Naive thymus-derived CD8-positive, alpha-beta T cell (primary cell): ENCODE measurements at regions not wholly inside any gene's neighbourhood (a gene's known extent, or its start where the extent isn't known, plus 50 kb on each side); places are given as distances from the start of the nearest gene placed in this dataset.

Experiments used
- ATAC-seq, 2 donors: fragments of 150-1000 bp; cut with Tn5 transposase in 1 of 2; sonication (Bioruptor Pico), chemical (Tn5 transposase) in 1 of 2; 1 replicate in 1 of 2; 2 replicates in 1 of 2; pipeline ENCODE4 v1.10.0; 2021; ENCODE audit warnings: mild to moderate bottlenecking in 2 of 2, moderate library complexity in 2 of 2
- POLR2A ChIA-PET: fragments of 350-600 bp; sonication (Branson Sonifier 250); formaldehyde crosslinking; loops from one replicate; lab custom pipeline; 2021; ENCODE audit warnings: antibody characterized with exemption; lab: Charles Lee
- DNase-seq, 10 donors: peaks; one replicate each; pipeline versions ENCODE4 v3.0.0 to v3.0.0-alpha.2; 2020 to 2022
- H3K27ac Mint-ChIP-seq, 10 donors: one replicate each; pipeline ENCODE4 v1.8.0; 2020 to 2022; ENCODE audit warnings: mild to moderate bottlenecking in 10 of 10, mixed read lengths in 10 of 10, moderate library complexity in 4 of 10, inconsistent platforms in 1 of 10
- H3K27me3 Mint-ChIP-seq, 5 donors: one replicate each; pipeline ENCODE4 v1.8.0; 2021 to 2022; ENCODE audit warnings: mixed read lengths in 5 of 5
- H3K36me3 Mint-ChIP-seq, 3 donors: one replicate each; pipeline ENCODE4 v1.8.0; 2020 to 2022; ENCODE audit warnings: mixed read lengths in 3 of 3, mild to moderate bottlenecking in 2 of 3, inconsistent platforms in 1 of 3
- H3K4me1 Mint-ChIP-seq, 4 donors: one replicate each; pipeline ENCODE4 v1.8.0; 2021 to 2022; ENCODE audit warnings: mixed read lengths in 4 of 4
- H3K4me3 Mint-ChIP-seq, 10 donors: one replicate each; pipeline ENCODE4 v1.8.0; 2020 to 2022; ENCODE audit warnings: mild to moderate bottlenecking in 10 of 10, mixed read lengths in 10 of 10, moderate library complexity in 6 of 10, inconsistent platforms in 1 of 10
- H3K9me3 Mint-ChIP-seq, 9 donors: one replicate each; pipeline ENCODE4 v1.8.0; 2020 to 2022; ENCODE audit warnings: mixed read lengths in 9 of 9, mild to moderate bottlenecking in 3 of 9, inconsistent platforms in 1 of 9, moderate library complexity in 1 of 9

GRCh38 chr7:94223375-94224084 is 171.2 kb upstream of the COL1A2 start:
- H3K4me1 Mint-ChIP-seq, result no peaks in the 10 kb centered on the region
- H3K9me3 Mint-ChIP-seq, result peaks cover 0 to 6% (median 0%) of the 10 kb centered on the region in 9 donors
- H3K27me3 Mint-ChIP-seq, result no peaks in the 10 kb centered on the region
- no peak overlapping the region for H3K4me3 Mint-ChIP-seq
- H3K27ac Mint-ChIP-seq, result no peak overlapping the region
- DNase-seq, result no peak
- no peaks in the 10 kb centered on the region for H3K36me3 Mint-ChIP-seq
- no peak for ATAC-seq
- POLR2A ChIA-PET, result no interaction called here

GRCh38 chr7:94228223-94228622 is 166.5 kb upstream of the COL1A2 start:
- H3K27ac Mint-ChIP-seq, result no peak overlapping the region
- DNase-seq, result no peak
- H3K4me1 Mint-ChIP-seq, result no peaks in the 10 kb centered on the region
- no peaks in the 10 kb centered on the region for H3K36me3 Mint-ChIP-seq
- peaks cover 0 to 5% (median 0%) of the 10 kb centered on the region in 9 donors for H3K9me3 Mint-ChIP-seq
- POLR2A ChIA-PET, result no interaction called here
- ATAC-seq, result no peak
- peaks cover 0 to 9% (median 2%) of the 10 kb centered on the region in 5 donors for H3K27me3 Mint-ChIP-seq
- no peak overlapping the region for H3K4me3 Mint-ChIP-seq

- DNase-seq (no peak), ATAC-seq (no peak)
- no peak overlapping the region for H3K4me3 Mint-ChIP-seq
- H3K27me3 Mint-ChIP-seq, result peaks cover 0 to 9% (median 2%) of the 10 kb centered on the region in 5 donors
- POLR2A ChIA-PET, result no interaction called here
- peaks cover 0 to 5% (median 0%) of the 10 kb centered on the region in 9 donors for H3K9me3 Mint-ChIP-seq
- H3K36me3 Mint-ChIP-seq, result no peaks in the 10 kb centered on the region
- no peaks in the 10 kb centered on the region for H3K4me1 Mint-ChIP-seq
- H3K27ac Mint-ChIP-seq, result no peak overlapping the region
These were observed 166.0 kb upstream of the COL1A2 start for GRCh38 chr7:94228678-94229077.

GRCh38 chr7:94231305-94231704 is 163.4 kb upstream of the COL1A2 start:
- Mint-ChIP-seq H3K36me3 (no peaks in the 10 kb centered on the region), H3K27ac (no peak overlapping the region), H3K27me3 (peaks cover 0 to 9% (median 2%) of the 10 kb centered on the region in 5 donors), H3K9me3 (peaks cover 0 to 5% (median 0%) of the 10 kb centered on the region in 9 donors), H3K4me1 (no peaks in the 10 kb centered on the region), H3K4me3 (no peak overlapping the region)
- DNase-seq, result no peak
- no peak for ATAC-seq
- POLR2A ChIA-PET, result no interaction called here

GRCh38 chr7:94236960-94237359 is 157.7 kb upstream of the COL1A2 start:
- Mint-ChIP-seq H3K27me3 (peaks cover 0 to 7% (median 2%) of the 10 kb centered on the region in 5 donors), H3K27ac (no peak overlapping the region), H3K9me3 (peaks cover 0 to 5% (median 0%) of the 10 kb centered on the region in 9 donors), H3K4me1 (no peaks in the 10 kb centered on the region), H3K4me3 (no peak overlapping the region), H3K36me3 (no peaks in the 10 kb centered on the region)
- POLR2A ChIA-PET, result no interaction called here
- no peak for DNase-seq
- ATAC-seq, result no peak

- peaks cover 0 to 2% (median under 1%) of the 10 kb centered on the region in 5 donors for H3K27me3 Mint-ChIP-seq
- no peak overlapping the region for H3K27ac Mint-ChIP-seq
- H3K36me3 Mint-ChIP-seq, result no peaks in the 10 kb centered on the region
- DNase-seq (no peak), ATAC-seq (no peak)
- H3K9me3 Mint-ChIP-seq, result peaks cover 0 to 2% (median 0%) of the 10 kb centered on the region in 9 donors
- H3K4me3 Mint-ChIP-seq, result no peak overlapping the region
- no peaks in the 10 kb centered on the region for H3K4me1 Mint-ChIP-seq
- POLR2A ChIA-PET, result no interaction called here
These were observed 157.3 kb upstream of the COL1A2 start for GRCh38 chr7:94237417-94237816.

GRCh38 chr7:94239661-94240234 is 154.9 kb upstream of the COL1A2 start:
- Mint-ChIP-seq H3K9me3 (no peaks in the 10 kb centered on the region), H3K36me3 (no peaks in the 10 kb centered on the region), H3K27ac (no peak overlapping the region), H3K4me3 (no peak overlapping the region), H3K4me1 (no peaks in the 10 kb centered on the region), H3K27me3 (no peaks in the 10 kb centered on the region)
- DNase-seq (no peak), ATAC-seq (no peak)
- POLR2A ChIA-PET, result no interaction called here

GRCh38 chr7:94240902-94241301 is 153.8 kb upstream of the COL1A2 start:
- POLR2A ChIA-PET, result no interaction called here
- H3K4me1 Mint-ChIP-seq, result no peaks in the 10 kb centered on the region
- no peak overlapping the region for H3K27ac Mint-ChIP-seq
- no peaks in the 10 kb centered on the region for H3K9me3 Mint-ChIP-seq
- no peak overlapping the region for H3K4me3 Mint-ChIP-seq
- H3K36me3 Mint-ChIP-seq, result no peaks in the 10 kb centered on the region
- no peak for ATAC-seq
- H3K27me3 Mint-ChIP-seq, result no peaks in the 10 kb centered on the region
- no peak for DNase-seq

- no peak for DNase-seq
- H3K27me3 Mint-ChIP-seq, result peaks cover 0 to under 1% (median 0%) of the 10 kb centered on the region in 5 donors
- no peaks in the 10 kb centered on the region for H3K4me1 Mint-ChIP-seq
- no peak overlapping the region for H3K4me3 Mint-ChIP-seq
- no peak for ATAC-seq
- H3K27ac Mint-ChIP-seq, result no peak overlapping the region
- POLR2A ChIA-PET, result no interaction called here
- H3K9me3 Mint-ChIP-seq, result peaks cover 0 to under 1% (median 0%) of the 10 kb centered on the region in 9 donors
- no peaks in the 10 kb centered on the region for H3K36me3 Mint-ChIP-seq
These were observed 153.2 kb upstream of the COL1A2 start for GRCh38 chr7:94241402-94241925.

- no peak overlapping the region for H3K4me3 Mint-ChIP-seq
- no peak overlapping the region for H3K27ac Mint-ChIP-seq
- H3K9me3 Mint-ChIP-seq, result peaks cover 0 to 2% (median 0%) of the 10 kb centered on the region in 9 donors
- POLR2A ChIA-PET, result no interaction called here
- H3K27me3 Mint-ChIP-seq, result peaks cover 0 to 6% (median 0%) of the 10 kb centered on the region in 5 donors
- no peaks in the 10 kb centered on the region for H3K36me3 Mint-ChIP-seq
- no peaks in the 10 kb centered on the region for H3K4me1 Mint-ChIP-seq
- ATAC-seq, result no peak
- no peak for DNase-seq
These were observed 151.5 kb upstream of the COL1A2 start for GRCh38 chr7:94243066-94243711.

GRCh38 chr7:94244760-94245159 is 149.9 kb upstream of the COL1A2 start:
- H3K4me1 Mint-ChIP-seq, result no peaks in the 10 kb centered on the region
- H3K36me3 Mint-ChIP-seq, result no peaks in the 10 kb centered on the region
- no peak overlapping the region for H3K4me3 Mint-ChIP-seq
- ATAC-seq (no peak), DNase-seq (no peak)
- POLR2A ChIA-PET, result no interaction called here
- peaks cover 0 to 6% (median 0%) of the 10 kb centered on the region in 5 donors for H3K27me3 Mint-ChIP-seq
- no peak overlapping the region for H3K27ac Mint-ChIP-seq
- peaks cover 0 to 2% (median 0%) of the 10 kb centered on the region in 9 donors for H3K9me3 Mint-ChIP-seq

GRCh38 chr7:94245500-94245899 is 149.2 kb upstream of the COL1A2 start:
- DNase-seq (no peak), ATAC-seq (no peak)
- H3K36me3 Mint-ChIP-seq, result no peaks in the 10 kb centered on the region
- no peaks in the 10 kb centered on the region for H3K4me1 Mint-ChIP-seq
- H3K9me3 Mint-ChIP-seq, result peaks cover 0 to 2% (median 0%) of the 10 kb centered on the region in 9 donors
- H3K4me3 Mint-ChIP-seq, result no peak overlapping the region
- POLR2A ChIA-PET, result no interaction called here
- H3K27me3 Mint-ChIP-seq, result peaks cover 0 to 10% (median 0%) of the 10 kb centered on the region in 5 donors
- no peak overlapping the region for H3K27ac Mint-ChIP-seq

GRCh38 chr7:94247970-94248369 is 146.7 kb upstream of the COL1A2 start:
- H3K36me3 Mint-ChIP-seq, result no peaks in the 10 kb centered on the region
- no peak for DNase-seq
- peaks cover 0 to 10% (median 0%) of the 10 kb centered on the region in 5 donors for H3K27me3 Mint-ChIP-seq
- ATAC-seq, result no peak
- POLR2A ChIA-PET, result no interaction called here
- no peaks in the 10 kb centered on the region for H3K4me1 Mint-ChIP-seq
- peaks cover 0 to 2% (median 0%) of the 10 kb centered on the region in 9 donors for H3K9me3 Mint-ChIP-seq
- H3K4me3 Mint-ChIP-seq, result no peak overlapping the region
- H3K27ac Mint-ChIP-seq, result no peak overlapping the region
